GM18519 (cell line): ENCODE measurements at regions not wholly inside any gene's neighbourhood (a gene's known extent, or its start where the extent isn't known, plus 50 kb on each side); places are given as distances from the start of the nearest gene placed in this dataset.

Experiments
- ATAC-seq: cut with Tn5 transposase; IDR thresholded peaks from one replicate; pipeline ENCODE4 v1.9.1; 2021; ENCODE audit warnings: mild to moderate bottlenecking, moderate library complexity; ENCODE audit not compliant: unreplicated experiment, low FRiP score

GRCh38 chr18:46370898-46371297 is 266.7 kb downstream of the HAUS1 start:
- no peak for ATAC-seq

- ATAC-seq, result no peak
Measured at GRCh38 chr18:46372670-46373069, 268.5 kb downstream of the HAUS1 start.

- ATAC-seq, result no peak
Measured at GRCh38 chr18:46373131-46373530, 268.9 kb downstream of the HAUS1 start.

- no peak for ATAC-seq
Measured at GRCh38 chr18:46373791-46374190, 269.6 kb downstream of the HAUS1 start.

GRCh38 chr18:46374850-46375249 is 270.7 kb downstream of the HAUS1 start:
- no peak for ATAC-seq

- ATAC-seq, result no peak
Measured at GRCh38 chr18:46377557-46377956, 273.4 kb downstream of the HAUS1 start.

GRCh38 chr18:46378126-46378863 is 274.1 kb downstream of the HAUS1 start:
- no peak for ATAC-seq

- no peak for ATAC-seq
Measured at GRCh38 chr18:46378864-46379207, 274.7 kb downstream of the HAUS1 start.

- no peak for ATAC-seq
Measured at GRCh38 chr18:46379323-46379950, 275.3 kb downstream of the HAUS1 start.

GRCh38 chr18:46385124-46385523 is 271.9 kb downstream of the LOXHD1 start:
- ATAC-seq, result no peak

- ATAC-seq, result no peak
Measured at GRCh38 chr18:46386788-46387187, 270.2 kb downstream of the LOXHD1 start.

- no peak for ATAC-seq
Measured at GRCh38 chr18:46387441-46388131, 269.4 kb downstream of the LOXHD1 start.

GRCh38 chr18:46388286-46388685 is 268.7 kb downstream of the LOXHD1 start:
- no peak for ATAC-seq

GRCh38 chr18:46392576-46392975 is 264.4 kb downstream of the LOXHD1 start:
- ATAC-seq, result no peak

- ATAC-seq, result no peak
Measured at GRCh38 chr18:46393230-46393629, 263.8 kb downstream of the LOXHD1 start.

- ATAC-seq, result no peak
Measured at GRCh38 chr18:46393961-46394360, 263.1 kb downstream of the LOXHD1 start.

GRCh38 chr18:46395795-46396194 is 261.2 kb downstream of the LOXHD1 start:
- ATAC-seq, result no peak

GRCh38 chr18:46397174-46397573 is 259.8 kb downstream of the LOXHD1 start:
- no peak for ATAC-seq

GRCh38 chr18:46398005-46398404 is 259.0 kb downstream of the LOXHD1 start:
- ATAC-seq, result no peak

GRCh38 chr18:46398625-46399024 is 258.4 kb downstream of the LOXHD1 start:
- no peak for ATAC-seq

- ATAC-seq, result no peak
Measured at GRCh38 chr18:46399303-46399702, 257.7 kb downstream of the LOXHD1 start.

GRCh38 chr18:46400449-46400848 is 256.6 kb downstream of the LOXHD1 start:
- no peak for ATAC-seq
